ENCODE measurements at regions not wholly inside any gene's neighbourhood (a gene's known extent, or its start where the extent isn't known, plus 50 kb on each side); places are given as distances from the start of the nearest gene placed in this dataset.

DNA sequence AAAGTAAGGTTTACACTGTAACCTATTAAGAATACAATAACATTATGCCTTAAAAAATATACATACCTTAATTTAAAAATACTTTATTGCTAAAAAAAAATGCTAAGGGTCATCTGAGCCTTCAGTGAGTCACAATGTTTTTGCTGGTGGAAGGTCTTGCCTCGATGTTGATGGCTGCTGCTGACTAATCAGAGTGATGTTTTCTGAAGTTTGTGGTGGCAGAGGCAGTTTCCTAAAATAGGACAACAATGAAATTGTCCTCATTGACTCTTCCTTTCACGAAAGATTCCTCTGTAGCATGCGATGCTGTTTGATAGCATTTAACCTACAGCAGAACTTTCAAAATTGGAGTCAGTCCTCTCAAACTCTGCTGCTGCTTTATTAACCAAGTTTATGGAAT lies 97.6 kb downstream of the FAT3 start:
- Histone ChIP-seq H3K27ac (ENCODE audit: low read depth in 1 of 2, low read length in 2 of 2) (no peak overlapping the region), H3K4me1 (ENCODE audit: control insufficient read depth in 4 of 4, insufficient read depth in 4 of 4, low read length in 3 of 4) (no peaks in the 10 kb centered on the region), H3K36me3 (ENCODE audit: control insufficient read depth in 4 of 4, insufficient read depth in 3 of 4, low read depth in 1 of 4, low read length in 3 of 4) (no peaks in the 10 kb centered on the region), H3K9ac (ENCODE audit: low read depth in 1 of 2, low read length in 2 of 2) (no peak overlapping the region), H3K4me3 (ENCODE audit: low read depth in 1 of 3, low read length in 3 of 3) (no peak overlapping the region), H3K27me3 (ENCODE audit: control insufficient read depth in 4 of 4, insufficient read depth in 4 of 4, low read length in 3 of 4) (peaks cover 0 to 3% (median 0%) of the 10 kb centered on the region in 4 donors), H3K9me3 (ENCODE audit: control insufficient read depth in 4 of 4, low read length in 3 of 4) (peaks cover 0 to 6% (median 0%) of the 10 kb centered on the region in 4 donors)
- WGBS, result 80% methylated on average over 3 of the region's 3 CpGs
- no peak for DNase-seq (ENCODE audit: low spot score)
- no peak for TF ChIP-seq SP1 (IDR thresholded peaks at IDR 0.05)

DNA sequence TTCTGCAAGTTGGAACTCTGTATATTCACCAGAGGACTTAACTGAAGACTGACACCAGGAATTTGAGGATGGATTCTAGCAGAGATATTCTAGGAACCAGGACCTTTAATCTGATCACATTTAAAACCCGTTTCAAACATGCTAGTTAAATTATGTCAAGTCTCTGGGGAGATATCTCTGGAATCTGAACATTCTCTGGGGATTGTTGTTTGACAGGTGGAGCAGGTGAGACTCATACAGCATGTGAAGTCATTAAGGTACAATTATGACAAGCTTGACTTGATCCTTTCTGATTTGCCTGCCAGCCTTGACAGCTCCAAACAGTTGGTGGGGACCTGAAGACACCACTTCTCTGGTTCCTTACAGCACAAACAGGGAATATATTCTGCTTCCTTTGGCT lies 100.3 kb downstream of the FAT3 start:
- WGBS, result 61% methylated on average over 1 of the region's 1 CpG
- H3K27ac ChIP-seq (ENCODE audit: low read depth in 1 of 2, low read length in 2 of 2), result no peak overlapping the region
- TF ChIP-seq HNF4G (IDR thresholded peaks at IDR 0.05), result no peak
- TF ChIP-seq TAF1 (conservative IDR thresholded peaks at IDR 0.05), result no peak
- TF ChIP-seq EGR1 (IDR thresholded peaks at IDR 0.05; ENCODE audit: low read depth in 2 of 2), result no peak
- TF ChIP-seq RXRA (IDR thresholded peaks at IDR 0.05), result no peak
- TF ChIP-seq, protein P1, sequence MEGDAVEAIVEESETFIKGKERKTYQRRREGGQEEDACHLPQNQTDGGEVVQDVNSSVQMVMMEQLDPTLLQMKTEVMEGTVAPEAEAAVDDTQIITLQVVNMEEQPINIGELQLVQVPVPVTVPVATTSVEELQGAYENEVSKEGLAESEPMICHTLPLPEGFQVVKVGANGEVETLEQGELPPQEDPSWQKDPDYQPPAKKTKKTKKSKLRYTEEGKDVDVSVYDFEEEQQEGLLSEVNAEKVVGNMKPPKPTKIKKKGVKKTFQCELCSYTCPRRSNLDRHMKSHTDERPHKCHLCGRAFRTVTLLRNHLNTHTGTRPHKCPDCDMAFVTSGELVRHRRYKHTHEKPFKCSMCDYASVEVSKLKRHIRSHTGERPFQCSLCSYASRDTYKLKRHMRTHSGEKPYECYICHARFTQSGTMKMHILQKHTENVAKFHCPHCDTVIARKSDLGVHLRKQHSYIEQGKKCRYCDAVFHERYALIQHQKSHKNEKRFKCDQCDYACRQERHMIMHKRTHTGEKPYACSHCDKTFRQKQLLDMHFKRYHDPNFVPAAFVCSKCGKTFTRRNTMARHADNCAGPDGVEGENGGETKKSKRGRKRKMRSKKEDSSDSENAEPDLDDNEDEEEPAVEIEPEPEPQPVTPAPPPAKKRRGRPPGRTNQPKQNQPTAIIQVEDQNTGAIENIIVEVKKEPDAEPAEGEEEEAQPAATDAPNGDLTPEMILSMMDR (IDR thresholded peaks at IDR 0.05; ENCODE audit: low read depth, low read length, missing input control), result no peak
- no peak for TF ChIP-seq FOXA2 (IDR thresholded peaks at IDR 0.05)
- TF ChIP-seq NR2F2 (IDR thresholded peaks at IDR 0.05), result no peak
- no peak for TF ChIP-seq JUND (IDR thresholded peaks at IDR 0.05)
- TF ChIP-seq, protein P2, sequence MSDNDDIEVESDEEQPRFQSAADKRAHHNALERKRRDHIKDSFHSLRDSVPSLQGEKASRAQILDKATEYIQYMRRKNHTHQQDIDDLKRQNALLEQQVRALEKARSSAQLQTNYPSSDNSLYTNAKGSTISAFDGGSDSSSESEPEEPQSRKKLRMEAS (IDR thresholded peaks at IDR 0.05), result no peak
- no peak for TF ChIP-seq HNF4A (conservative IDR thresholded peaks at IDR 0.05)
- TF ChIP-seq, protein P3, sequence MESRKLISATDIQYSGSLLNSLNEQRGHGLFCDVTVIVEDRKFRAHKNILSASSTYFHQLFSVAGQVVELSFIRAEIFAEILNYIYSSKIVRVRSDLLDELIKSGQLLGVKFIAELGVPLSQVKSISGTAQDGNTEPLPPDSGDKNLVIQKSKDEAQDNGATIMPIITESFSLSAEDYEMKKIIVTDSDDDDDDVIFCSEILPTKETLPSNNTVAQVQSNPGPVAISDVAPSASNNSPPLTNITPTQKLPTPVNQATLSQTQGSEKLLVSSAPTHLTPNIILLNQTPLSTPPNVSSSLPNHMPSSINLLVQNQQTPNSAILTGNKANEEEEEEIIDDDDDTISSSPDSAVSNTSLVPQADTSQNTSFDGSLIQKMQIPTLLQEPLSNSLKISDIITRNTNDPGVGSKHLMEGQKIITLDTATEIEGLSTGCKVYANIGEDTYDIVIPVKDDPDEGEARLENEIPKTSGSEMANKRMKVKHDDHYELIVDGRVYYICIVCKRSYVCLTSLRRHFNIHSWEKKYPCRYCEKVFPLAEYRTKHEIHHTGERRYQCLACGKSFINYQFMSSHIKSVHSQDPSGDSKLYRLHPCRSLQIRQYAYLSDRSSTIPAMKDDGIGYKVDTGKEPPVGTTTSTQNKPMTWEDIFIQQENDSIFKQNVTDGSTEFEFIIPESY (IDR thresholded peaks at IDR 0.05), result no peak
- TF ChIP-seq FOXA1 (IDR thresholded peaks at IDR 0.05), result no peak
- TF ChIP-seq GABPA (IDR thresholded peaks at IDR 0.05 in 1 of 2, conservative IDR thresholded peaks at IDR 0.05 in 1 of 2), result no peak
- no peak for TF ChIP-seq SP1 (IDR thresholded peaks at IDR 0.05)
- TF ChIP-seq, protein P4, sequence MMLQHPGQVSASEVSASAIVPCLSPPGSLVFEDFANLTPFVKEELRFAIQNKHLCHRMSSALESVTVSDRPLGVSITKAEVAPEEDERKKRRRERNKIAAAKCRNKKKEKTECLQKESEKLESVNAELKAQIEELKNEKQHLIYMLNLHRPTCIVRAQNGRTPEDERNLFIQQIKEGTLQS (IDR thresholded peaks at IDR 0.05), result no peak
- TF ChIP-seq, protein P5, sequence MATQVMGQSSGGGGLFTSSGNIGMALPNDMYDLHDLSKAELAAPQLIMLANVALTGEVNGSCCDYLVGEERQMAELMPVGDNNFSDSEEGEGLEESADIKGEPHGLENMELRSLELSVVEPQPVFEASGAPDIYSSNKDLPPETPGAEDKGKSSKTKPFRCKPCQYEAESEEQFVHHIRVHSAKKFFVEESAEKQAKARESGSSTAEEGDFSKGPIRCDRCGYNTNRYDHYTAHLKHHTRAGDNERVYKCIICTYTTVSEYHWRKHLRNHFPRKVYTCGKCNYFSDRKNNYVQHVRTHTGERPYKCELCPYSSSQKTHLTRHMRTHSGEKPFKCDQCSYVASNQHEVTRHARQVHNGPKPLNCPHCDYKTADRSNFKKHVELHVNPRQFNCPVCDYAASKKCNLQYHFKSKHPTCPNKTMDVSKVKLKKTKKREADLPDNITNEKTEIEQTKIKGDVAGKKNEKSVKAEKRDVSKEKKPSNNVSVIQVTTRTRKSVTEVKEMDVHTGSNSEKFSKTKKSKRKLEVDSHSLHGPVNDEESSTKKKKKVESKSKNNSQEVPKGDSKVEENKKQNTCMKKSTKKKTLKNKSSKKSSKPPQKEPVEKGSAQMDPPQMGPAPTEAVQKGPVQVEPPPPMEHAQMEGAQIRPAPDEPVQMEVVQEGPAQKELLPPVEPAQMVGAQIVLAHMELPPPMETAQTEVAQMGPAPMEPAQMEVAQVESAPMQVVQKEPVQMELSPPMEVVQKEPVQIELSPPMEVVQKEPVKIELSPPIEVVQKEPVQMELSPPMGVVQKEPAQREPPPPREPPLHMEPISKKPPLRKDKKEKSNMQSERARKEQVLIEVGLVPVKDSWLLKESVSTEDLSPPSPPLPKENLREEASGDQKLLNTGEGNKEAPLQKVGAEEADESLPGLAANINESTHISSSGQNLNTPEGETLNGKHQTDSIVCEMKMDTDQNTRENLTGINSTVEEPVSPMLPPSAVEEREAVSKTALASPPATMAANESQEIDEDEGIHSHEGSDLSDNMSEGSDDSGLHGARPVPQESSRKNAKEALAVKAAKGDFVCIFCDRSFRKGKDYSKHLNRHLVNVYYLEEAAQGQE (IDR thresholded peaks at IDR 0.05), result no peak

More for the DNA sequence above, 100.3 kb downstream of the FAT3 start:
- Histone ChIP-seq H3K36me3 (ENCODE audit: control insufficient read depth in 4 of 4, insufficient read depth in 3 of 4, low read depth in 1 of 4, low read length in 3 of 4) (no peaks in the 10 kb centered on the region), H3K4me3 (ENCODE audit: low read depth in 1 of 3, low read length in 3 of 3) (no peak overlapping the region), H3K27me3 (ENCODE audit: control insufficient read depth in 4 of 4, insufficient read depth in 4 of 4, low read length in 3 of 4) (peaks cover 0 to 3% (median 0%) of the 10 kb centered on the region in 4 donors), H3K9me3 (ENCODE audit: control insufficient read depth in 4 of 4, low read length in 3 of 4) (peaks cover 0 to 6% (median 0%) of the 10 kb centered on the region in 4 donors), H3K4me1 (ENCODE audit: control insufficient read depth in 4 of 4, insufficient read depth in 4 of 4, low read length in 3 of 4) (peaks cover 0 to 4% (median 3%) of the 10 kb centered on the region in 4 donors), H3K9ac (ENCODE audit: low read depth in 1 of 2, low read length in 2 of 2) (no peak overlapping the region)
- no peak for DNase-seq (ENCODE audit: low spot score)

Data from liver (tissue), 8 donors.